SHP77 treated with DMSO at 0.1 percent for 48 hours (cell line): ENCODE measurements at regions not wholly inside any gene's neighbourhood (a gene's known extent, or its start where the extent isn't known, plus 50 kb on each side); places are given as distances from the start of the nearest gene placed in this dataset.

ENCODE experiments used
- DNase-seq: peaks from one replicate; lab custom pipeline; 2025; lab: John Stamatoyannopoulos, UW

- DNase-seq: no peak
These were observed 123.7 kb upstream of the NCK2 start for GRCh38 chr2:105621038-105621437.

DNA sequence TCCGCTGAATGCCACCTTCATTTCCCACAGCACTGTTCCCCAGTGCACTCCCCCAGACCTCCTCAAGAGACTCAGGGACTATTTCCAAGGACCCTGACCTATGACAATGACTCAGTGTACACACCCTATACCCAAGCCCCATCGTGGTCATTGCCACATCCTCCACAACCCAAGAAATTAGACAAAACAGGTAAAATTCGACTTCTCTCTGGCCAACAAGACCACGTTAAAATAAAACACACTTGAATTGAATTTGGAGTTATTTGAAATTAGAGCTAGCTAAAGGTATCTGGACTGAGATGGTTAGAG is 126.4 kb upstream of the NCK2 start:
- DNase-seq: no peak

DNA sequence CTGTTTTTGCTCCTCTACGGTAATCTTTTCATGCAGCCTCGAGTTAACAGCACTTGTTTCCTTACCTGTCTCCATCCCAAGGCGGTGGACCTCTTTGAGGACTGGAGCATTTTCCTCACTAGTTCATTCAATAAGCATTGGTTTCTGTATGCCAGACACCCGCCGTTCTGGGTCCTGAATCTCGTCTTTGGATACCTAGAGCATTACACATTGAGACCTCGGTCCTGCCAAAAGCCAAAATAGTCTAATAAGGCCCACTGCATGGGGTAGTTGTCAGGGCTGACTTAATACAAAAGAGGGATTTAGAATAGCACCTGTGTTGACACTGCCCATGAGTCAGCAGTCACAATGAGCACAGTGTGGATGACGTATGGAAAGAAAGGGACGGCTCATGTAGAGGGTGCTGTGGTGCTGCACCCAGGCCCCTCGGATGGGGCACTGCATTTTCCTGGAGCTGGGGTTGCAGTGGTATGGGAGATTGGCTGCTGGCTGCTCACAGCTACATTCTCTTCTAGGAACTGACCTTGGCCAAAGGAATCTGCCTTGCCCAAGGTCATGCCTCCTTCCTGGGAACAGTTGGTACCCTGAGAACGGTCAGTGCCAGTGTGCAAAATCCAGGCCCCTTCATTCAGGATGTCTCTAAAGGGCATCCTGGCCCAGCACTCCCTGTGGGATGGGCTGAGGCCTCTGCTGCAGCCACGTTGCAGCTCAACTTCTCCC is 126.9 kb upstream of the NCK2 start:
- DNase-seq: peak; percentile 93

DNA sequence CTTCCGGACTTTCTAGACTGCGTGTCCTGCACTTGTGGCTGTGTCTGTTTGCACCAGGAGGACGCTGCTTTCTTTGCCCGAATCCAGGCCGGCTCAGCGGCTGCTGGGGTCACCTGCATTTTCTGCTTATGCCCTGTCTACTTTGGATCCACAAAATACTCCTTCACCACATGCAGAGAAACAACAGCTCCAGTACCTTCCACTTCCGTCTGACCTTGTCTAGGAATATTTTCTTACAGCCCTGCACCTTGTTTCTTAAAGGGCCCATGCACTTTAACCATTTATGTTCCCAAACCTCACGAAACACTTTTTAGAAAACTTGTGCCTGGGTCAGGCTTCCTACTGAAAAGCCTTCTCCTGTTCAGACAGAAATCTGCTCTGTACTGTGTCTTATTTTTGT is 129.4 kb upstream of the NCK2 start:
- DNase-seq: no peak

DNA sequence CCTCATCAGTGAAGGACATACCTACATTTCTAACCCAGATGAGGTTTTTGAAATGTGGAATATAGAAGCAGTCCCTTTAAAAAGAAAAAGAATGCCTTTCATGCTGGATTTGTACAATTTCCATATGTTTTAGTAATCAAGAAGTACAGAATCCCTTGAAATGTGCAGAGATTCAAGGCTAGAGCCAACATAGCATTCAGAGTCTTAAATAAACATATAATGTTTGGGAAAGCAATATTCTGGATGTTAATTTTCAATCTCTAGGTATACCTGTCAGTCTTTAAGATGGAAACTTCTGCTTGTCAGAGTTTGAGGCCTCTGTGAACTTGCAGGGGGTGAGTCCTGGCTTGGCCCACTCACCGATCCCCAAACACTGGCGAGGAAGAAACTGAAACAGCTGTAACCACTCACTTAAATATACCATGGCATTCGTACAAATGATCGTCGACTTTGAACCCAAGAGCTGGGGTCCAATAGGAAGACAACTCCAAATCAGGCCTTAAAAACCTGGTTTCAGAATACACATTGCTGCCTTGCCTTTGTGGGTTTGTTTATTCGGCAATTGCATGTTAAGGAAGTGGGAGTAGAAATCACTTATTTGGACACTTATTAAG is 132.8 kb upstream of the NCK2 start:
- DNase-seq: no peak

DNA sequence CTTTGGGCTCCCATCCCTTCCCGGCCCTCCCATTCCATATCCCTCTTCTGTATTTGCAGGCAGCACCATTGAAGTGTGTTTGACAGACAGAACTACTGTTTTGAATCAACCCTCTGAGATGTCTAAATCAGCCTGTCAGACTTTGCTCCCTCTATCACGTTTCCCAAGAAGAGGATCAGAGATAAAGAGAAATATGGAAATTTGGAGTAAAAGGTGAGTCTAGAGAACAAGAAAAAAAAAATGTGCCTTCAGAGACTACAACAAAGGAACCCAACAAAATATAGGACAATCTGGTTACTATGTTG is 133.4 kb upstream of the NCK2 start:
- no peak for DNase-seq

GRCh38 chr2:105610576-105611332 is 134.0 kb upstream of the NCK2 start:
- DNase-seq: no peak

- no peak for DNase-seq
These were observed 134.8 kb upstream of the NCK2 start for GRCh38 chr2:105609746-105610402.

GRCh38 chr2:105607920-105608504 is 136.7 kb upstream of the NCK2 start:
- no peak for DNase-seq

DNA sequence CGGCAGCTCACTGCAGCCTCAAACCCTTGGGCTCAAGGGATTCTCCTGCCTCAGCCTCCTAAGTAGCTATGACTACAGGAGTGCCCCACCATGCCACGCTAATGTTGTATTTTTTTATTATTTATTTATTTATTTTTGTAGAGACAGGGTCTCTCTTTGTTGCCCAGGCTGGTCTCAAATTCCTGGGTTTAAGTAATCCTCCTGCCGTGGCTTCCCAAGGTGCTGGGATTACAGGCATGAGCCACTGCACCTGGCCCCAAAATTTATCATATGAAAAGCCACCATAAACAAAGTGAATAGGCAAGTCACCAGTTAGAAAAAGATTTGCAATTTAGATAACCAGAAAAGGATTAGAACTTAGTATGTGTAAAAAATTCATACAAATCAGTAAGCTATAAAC is 138.6 kb upstream of the NCK2 start:
- no peak for DNase-seq

- DNase-seq: no peak
These were observed 139.8 kb upstream of the NCK2 start for GRCh38 chr2:105604938-105605337.

GRCh38 chr2:105600949-105601794 is 143.5 kb upstream of the NCK2 start:
- no peak for DNase-seq

GRCh38 chr2:105600602-105600948 is 144.1 kb upstream of the NCK2 start:
- no peak for DNase-seq

DNA sequence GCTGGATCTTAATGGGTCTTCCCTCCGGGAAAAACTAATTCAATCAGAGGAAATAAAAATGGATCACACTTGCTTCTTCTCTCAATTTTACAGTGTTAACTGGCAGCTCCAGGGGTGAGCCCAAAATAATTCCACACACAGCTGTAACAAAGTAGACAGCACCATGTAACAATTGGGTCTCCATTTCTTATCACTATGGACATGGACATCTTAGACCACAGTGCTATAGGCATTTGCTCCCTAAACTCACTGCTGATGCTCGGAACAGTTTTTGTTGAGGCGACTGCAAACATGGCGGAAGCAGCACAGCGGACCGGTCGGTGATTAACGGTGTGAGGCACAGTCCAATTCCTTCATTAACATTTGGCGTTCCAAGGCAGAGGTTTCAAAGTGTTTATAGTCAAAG is 144.7 kb upstream of the NCK2 start:
- no peak for DNase-seq

DNA sequence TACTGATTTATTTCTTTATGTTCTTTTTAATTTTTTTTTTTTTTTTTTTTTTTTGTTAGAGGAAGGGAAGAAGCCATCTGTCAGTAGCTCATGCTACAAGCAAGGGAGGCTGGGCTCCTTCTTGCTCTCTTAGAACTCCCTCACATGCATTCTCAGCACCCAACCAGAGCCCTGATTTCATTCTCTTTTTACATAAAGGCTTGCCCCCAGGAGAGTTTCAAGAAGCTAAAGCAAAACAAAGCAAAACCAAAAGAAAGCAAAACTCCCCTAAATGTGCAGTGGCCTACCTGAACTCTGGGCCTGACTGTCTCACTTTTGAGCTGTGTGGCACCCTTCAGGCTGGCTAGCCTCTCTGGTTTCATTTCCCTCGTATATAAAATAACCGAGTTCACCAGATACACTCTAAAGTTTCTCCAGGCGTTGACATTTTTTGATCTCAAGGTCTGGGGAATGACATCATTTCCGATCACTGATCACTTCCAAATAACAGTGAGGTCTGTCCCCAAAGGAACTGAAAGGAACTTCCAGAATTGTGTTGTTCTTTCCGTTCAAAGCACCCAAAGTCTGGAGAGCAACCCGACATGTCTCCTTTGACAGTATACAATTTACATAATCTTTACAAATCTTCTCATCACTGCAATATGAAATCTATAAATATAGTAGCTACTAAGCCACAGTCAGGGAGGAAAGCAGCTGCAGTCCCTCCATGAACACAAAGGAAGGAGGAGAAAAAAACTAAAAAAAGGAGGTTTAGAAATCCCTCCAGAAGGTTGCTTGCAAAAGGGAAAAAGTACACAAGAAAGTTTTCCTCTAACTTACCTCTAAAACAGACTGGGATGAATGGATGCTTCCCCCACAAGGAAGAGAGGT is 145.6 kb upstream of the NCK2 start:
- DNase-seq: no peak

DNA sequence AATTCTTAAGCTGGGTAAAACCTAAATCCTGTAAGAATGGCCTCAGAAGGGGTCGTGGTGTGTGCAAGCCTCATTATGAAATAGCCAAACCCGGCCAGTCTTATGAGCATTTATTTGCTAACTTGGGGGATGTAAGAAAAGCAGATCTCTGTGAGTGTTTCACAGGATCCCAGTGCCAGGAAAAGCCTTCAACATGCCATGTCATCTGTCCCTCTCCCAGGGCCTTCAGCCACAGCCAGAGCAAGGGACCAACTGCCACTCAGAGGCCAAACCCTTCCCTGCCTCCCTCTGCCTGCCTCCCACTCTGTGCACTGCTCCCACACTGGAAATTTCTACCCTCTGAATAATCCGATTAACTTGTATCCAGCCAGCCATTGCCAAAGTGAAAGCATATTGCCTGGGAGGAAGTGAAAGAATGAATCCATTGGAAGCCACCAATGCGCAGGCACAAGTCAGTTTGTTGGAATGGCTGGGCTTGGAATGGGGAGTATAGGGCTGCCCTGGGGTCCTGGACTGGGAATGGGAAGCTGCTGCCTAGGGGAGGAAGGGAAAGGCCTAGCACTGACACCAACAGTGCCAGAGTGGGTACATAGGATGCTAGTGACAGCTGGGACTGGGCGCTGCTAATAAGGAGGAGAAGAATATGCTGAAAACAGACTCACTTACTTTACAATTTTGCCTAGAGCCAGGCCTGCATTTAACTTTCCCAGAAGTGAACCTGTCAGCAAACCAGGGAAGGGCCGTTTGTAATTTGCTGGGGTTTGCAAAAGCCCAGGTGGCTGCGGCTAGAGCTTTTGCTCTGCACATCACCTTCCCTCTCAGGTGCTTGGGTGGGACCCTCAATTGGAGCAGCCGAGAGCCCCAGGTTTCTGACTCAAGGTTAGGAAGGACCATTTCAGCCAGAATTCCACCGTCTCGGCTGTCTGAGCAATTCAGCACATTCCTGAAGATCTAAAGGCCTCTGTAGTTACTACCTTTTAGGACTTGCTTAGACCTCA is 146.6 kb upstream of the NCK2 start:
- DNase-seq: no peak

DNA sequence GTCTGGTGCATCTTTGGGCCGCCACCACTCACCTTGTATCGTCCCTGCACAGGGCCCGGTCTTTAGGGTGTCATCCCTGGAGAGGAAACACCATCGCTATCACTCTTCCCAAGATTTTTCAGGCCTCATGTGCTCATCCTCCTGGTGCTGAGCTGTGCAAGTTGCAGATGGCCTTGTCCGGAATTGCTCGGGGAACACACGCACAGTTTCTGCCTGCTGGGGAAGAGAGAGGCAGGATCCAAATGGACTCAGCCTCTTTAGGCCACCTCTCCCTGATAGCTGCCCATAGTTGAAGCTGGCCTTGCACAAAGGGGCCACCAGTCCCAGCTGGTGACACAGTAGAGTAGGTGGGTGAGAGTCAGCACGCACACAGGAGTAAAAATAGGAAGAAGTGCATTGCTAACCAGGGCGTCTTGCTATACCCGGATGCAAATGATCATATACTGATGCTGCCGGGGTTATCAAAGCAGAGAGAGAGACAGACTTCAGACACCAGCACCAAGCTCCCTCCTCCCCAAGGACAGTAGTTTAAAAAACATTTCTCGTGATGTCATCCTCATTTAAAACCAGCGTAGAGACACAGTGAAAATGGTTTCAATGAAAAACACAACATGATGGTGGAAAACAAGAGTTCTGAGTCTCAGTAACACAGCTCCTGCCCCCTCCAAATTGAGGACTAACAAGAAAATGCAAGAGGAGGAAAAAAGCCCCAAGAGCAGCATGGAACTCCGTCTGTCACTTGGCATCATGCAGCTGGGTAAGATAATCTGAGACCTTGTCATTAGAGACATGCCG is 147.5 kb upstream of the NCK2 start:
- no peak for DNase-seq

GRCh38 chr2:105596411-105596921 is 148.2 kb upstream of the NCK2 start:
- no peak for DNase-seq

- no peak for DNase-seq
These were observed 149.2 kb upstream of the NCK2 start for GRCh38 chr2:105595536-105595935.
